GM18909 (cell line): ENCODE measurements at regions not wholly inside any gene's neighbourhood (a gene's known extent, or its start where the extent isn't known, plus 50 kb on each side); places are given as distances from the start of the nearest gene placed in this dataset.

Experiments
- ATAC-seq: cut with Tn5 transposase; IDR thresholded peaks from one replicate; pipeline ENCODE4 v1.9.1; 2021; ENCODE audit warnings: mild to moderate bottlenecking; ENCODE audit not compliant: unreplicated experiment, poor library complexity

DNA sequence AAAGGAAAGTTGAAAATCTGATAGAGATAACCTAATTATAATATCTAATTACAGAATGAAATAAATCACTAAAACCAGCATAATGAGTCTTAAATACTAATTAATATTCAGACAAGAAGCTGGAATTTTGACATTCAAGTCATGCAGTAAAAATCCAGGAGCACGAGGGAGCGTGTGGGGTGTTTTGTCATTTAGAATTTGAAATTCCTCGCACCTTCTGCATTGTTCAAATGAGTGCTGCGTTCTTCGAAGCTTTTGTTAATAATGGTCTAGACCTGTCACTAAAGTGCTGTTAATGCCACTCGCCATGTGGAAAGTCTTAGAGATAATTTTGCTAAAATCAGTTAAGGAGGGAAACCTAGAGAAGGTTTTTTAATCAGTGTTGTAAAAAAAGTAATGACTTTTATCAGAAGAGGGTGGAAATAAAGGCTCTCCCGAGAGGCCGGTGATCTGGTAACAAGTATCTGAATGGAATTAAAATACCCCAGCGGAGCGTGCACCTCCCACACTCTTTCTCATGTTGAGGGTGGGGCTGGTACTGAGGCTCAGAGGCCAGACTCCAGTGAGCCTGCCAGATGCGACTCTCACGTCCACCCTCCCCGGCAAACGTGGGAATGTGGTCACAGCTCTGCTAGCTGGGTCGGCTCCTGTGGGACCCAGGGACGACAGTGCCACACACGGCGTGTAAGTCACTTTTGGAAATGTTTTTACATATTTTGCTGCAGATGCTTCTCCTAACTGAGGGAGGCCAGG, 69.4 kb upstream of the MYT1L start:
- ATAC-seq, result no peak

DNA sequence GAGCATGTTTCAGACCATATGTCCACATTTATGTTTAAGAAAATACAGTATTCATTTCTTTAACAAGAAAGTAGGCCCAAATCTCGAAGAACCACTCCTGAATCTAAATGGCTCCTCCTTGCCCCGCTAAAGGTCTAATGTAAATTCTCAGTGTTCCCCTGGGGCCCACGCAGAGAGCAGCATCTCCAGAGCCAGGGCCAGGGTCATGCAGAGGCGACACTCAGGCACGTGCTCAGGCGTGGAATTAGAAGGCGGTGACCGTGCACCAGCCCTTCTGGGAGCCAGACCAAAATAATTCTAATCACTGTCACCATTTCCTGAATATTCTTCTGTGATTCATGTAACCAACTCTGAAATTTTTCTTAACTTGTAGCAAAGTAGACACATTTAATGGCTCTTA, 68.3 kb upstream of the MYT1L start:
- no peak for ATAC-seq

DNA sequence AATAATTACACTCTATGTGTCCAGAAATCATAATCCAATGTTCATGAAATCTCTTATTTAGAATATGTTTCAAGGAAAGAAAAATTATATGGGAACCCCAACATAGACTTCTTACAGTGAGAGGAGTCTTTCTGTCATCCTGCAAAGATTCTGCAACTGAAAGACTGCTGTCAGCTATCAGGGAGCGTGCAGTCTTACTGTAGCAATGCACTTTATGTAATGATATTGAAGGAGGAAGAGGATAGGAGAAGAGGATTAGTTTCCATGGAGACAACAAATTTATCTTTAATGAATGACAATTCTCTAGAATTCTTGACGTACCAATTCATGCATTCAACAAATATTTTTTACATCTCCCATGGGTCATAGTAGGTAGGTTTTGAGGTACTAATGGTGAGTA, 61.3 kb upstream of the MYT1L start:
- ATAC-seq, result no peak

DNA sequence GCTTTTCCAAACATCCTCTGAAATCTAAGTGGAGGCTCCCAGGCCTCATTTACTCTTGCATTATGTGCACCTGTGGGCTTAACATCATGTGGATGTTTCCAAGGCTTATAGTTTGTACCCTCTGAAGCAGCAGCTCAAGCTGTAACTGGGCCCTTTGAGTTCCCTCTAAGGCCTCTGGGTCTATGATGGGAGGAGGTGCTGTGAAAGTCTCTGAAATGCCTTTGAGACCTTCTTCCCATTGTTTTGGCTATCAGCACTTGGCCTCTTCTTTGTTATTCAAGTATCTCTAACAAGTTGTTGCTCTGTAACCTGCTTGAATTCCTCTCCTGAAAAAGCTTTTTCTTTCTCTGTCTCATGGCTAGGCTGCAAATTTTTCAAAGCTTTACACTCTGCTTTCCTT, 58.1 kb upstream of the MYT1L start:
- ATAC-seq, result no peak
